Ishikawa (cell line): ENCODE measurements at regions not wholly inside any gene's neighbourhood (a gene's known extent, or its start where the extent isn't known, plus 50 kb on each side); places are given as distances from the start of the nearest gene placed in this dataset.

Experiments
- CEBPB ChIP-seq: IDR thresholded peaks from 2 replicates; pipeline ENCODE4 v1.6.1; 2012
- CREB1 ChIP-seq: IDR thresholded peaks from 2 replicates; pipeline ENCODE4 v1.6.1; 2012; ENCODE audit warnings: low read depth
- EGR1 ChIP-seq: IDR thresholded peaks from 2 replicates; pipeline ENCODE4 v1.6.1; 2012
- EP300 ChIP-seq: IDR thresholded peaks from 2 replicates; pipeline ENCODE4 v1.6.1; 2012; ENCODE audit warnings: borderline replicate concordance
- FOXM1 ChIP-seq: IDR thresholded peaks from 2 replicates; pipeline ENCODE4 v1.6.1; 2012; ENCODE audit warnings: low read depth, borderline replicate concordance
- NFIC ChIP-seq: IDR thresholded peaks from 2 replicates; pipeline ENCODE4 v1.6.1; 2012
- RAD21 ChIP-seq: IDR thresholded peaks from 2 replicates; pipeline ENCODE4 v1.6.1; 2012; ENCODE audit warnings: low read depth
- TAF1 ChIP-seq: IDR thresholded peaks from 2 replicates; pipeline ENCODE4 v1.6.1; 2012; ENCODE audit warnings: low read depth, mild to moderate bottlenecking
- TCF12 ChIP-seq: IDR thresholded peaks from 2 replicates; pipeline ENCODE4 v1.6.1; 2012; ENCODE audit warnings: low read depth
- TEAD4 ChIP-seq: IDR thresholded peaks from 2 replicates; pipeline ENCODE4 v1.6.1; 2012
- YY1 ChIP-seq: IDR thresholded peaks from 2 replicates; pipeline ENCODE4 v1.6.1; 2012; ENCODE audit warnings: low read depth
- ZBTB7A ChIP-seq: IDR thresholded peaks from 2 replicates; pipeline ENCODE4 v1.6.1; 2012; ENCODE audit warnings: low read depth
- TF ChIP-seq, protein P1 (sequence below): IDR thresholded peaks from 2 replicates; pipeline ENCODE4 v1.6.1; 2012; ENCODE audit warnings: low read depth, mild to moderate bottlenecking
- TF ChIP-seq, protein P2 (sequence below): IDR thresholded peaks from 2 replicates; pipeline ENCODE4 v1.6.1; 2012
- TF ChIP-seq, protein P3 (sequence below): IDR thresholded peaks from 2 replicates; pipeline ENCODE4 v1.6.1; 2012

DNA sequence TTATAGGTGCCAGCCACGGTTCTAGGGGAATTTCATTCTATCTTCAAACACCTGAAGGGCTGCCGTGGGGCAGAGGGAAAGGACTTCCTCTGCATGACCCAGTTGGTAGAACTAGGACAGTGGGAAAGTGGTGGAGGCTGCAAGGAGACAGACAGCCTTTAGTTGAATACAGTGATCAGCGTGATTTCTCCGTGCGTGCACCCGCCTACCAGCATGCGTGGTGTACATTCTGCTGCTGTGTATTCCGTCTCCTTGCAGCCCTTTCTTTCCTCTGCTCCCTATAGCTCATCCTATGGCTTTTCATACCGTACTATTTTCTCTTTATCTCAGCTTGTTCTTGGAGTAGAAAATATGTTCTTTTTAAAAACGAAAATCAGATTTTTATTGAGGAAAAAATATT lies 146.9 kb downstream of the MRM1 start:
- no peak for TF ChIP-seq EP300
- TF ChIP-seq TAF1: no peak
- TF ChIP-seq YY1: no peak
- TF ChIP-seq ZBTB7A: no peak
- TF ChIP-seq EGR1: no peak
- no peak for TF ChIP-seq FOXM1
- no peak for TF ChIP-seq TEAD4
- no peak for TF ChIP-seq CEBPB
- TF ChIP-seq, protein P1, sequence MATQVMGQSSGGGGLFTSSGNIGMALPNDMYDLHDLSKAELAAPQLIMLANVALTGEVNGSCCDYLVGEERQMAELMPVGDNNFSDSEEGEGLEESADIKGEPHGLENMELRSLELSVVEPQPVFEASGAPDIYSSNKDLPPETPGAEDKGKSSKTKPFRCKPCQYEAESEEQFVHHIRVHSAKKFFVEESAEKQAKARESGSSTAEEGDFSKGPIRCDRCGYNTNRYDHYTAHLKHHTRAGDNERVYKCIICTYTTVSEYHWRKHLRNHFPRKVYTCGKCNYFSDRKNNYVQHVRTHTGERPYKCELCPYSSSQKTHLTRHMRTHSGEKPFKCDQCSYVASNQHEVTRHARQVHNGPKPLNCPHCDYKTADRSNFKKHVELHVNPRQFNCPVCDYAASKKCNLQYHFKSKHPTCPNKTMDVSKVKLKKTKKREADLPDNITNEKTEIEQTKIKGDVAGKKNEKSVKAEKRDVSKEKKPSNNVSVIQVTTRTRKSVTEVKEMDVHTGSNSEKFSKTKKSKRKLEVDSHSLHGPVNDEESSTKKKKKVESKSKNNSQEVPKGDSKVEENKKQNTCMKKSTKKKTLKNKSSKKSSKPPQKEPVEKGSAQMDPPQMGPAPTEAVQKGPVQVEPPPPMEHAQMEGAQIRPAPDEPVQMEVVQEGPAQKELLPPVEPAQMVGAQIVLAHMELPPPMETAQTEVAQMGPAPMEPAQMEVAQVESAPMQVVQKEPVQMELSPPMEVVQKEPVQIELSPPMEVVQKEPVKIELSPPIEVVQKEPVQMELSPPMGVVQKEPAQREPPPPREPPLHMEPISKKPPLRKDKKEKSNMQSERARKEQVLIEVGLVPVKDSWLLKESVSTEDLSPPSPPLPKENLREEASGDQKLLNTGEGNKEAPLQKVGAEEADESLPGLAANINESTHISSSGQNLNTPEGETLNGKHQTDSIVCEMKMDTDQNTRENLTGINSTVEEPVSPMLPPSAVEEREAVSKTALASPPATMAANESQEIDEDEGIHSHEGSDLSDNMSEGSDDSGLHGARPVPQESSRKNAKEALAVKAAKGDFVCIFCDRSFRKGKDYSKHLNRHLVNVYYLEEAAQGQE: no peak
- TF ChIP-seq RAD21: no peak
- no peak for TF ChIP-seq NFIC
- TF ChIP-seq, protein P2, sequence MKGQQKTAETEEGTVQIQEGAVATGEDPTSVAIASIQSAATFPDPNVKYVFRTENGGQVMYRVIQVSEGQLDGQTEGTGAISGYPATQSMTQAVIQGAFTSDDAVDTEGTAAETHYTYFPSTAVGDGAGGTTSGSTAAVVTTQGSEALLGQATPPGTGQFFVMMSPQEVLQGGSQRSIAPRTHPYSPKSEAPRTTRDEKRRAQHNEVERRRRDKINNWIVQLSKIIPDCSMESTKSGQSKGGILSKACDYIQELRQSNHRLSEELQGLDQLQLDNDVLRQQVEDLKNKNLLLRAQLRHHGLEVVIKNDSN: no peak
- TF ChIP-seq, protein P3, sequence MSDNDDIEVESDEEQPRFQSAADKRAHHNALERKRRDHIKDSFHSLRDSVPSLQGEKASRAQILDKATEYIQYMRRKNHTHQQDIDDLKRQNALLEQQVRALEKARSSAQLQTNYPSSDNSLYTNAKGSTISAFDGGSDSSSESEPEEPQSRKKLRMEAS: no peak
- no peak for TF ChIP-seq TCF12
- TF ChIP-seq CREB1: no peak

DNA sequence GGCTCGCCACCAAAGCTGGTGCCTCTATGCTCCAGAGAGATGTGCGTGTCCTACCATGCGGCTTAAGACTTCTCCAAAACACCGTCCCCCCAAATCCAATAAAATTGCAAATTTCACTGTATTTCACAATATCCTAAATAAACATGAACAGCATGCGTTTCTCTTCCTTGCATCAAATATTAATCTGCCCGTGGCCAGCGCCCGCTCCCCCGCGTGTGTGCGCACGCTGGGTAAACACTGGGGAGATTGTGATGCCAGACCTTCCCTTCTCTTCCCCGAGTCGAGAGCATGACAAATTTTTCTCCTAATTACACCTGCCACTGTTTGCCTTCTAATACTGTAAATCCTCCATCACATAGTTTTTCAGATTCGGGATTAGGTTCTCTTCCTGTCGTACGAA lies 148.1 kb downstream of the MRM1 start:
- TF ChIP-seq EGR1 (no peak), TCF12 (no peak), CEBPB (no peak), NFIC (no peak), EP300 (no peak), ZBTB7A (no peak), YY1 (no peak), CREB1 (no peak), RAD21 (no peak), FOXM1 (no peak), TAF1 (no peak), TEAD4 (no peak)
- TF ChIP-seq, protein P2: no peak
- TF ChIP-seq, protein P3: no peak
- TF ChIP-seq, protein P1: no peak

DNA sequence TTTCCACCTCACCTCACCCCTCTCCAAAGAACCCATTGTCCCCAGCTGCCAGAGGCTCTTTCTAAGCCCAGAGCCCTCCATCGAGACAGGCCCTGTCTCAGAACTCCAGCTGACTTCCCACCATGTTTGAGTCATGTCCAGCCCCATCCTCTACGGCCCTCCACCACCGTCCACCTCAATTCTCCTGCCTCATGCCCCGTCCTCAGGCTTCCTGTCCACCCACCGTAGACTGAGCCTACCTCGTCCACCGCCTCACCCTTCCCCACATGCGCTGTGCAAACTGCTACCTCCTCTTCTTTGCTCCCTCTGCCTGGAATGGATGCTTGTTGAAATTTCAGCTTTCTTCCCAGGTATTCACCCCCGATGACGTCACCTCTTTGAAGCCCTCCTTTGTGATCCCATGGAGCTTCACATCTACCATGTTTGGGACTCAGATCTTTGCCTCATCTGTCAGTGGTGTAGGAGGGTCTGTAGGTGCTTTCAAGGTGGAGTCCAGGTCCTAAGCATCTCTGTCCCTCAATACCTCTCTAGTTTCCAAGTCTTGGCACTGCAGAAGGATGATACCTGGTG lies 149.0 kb downstream of the MRM1 start:
- no peak for TF ChIP-seq EGR1
- no peak for TF ChIP-seq TAF1
- TF ChIP-seq EP300: no peak
- TF ChIP-seq, protein P2: no peak
- no peak for TF ChIP-seq YY1
- no peak for TF ChIP-seq CEBPB
- no peak for TF ChIP-seq TCF12
- TF ChIP-seq FOXM1: no peak
- TF ChIP-seq, protein P3: no peak
- no peak for TF ChIP-seq ZBTB7A
- no peak for TF ChIP-seq NFIC
- TF ChIP-seq TEAD4: no peak
- no peak for TF ChIP-seq RAD21
- TF ChIP-seq, protein P1: no peak
- TF ChIP-seq CREB1: no peak
